NB4 (cell line): ENCODE measurements at regions not wholly inside any gene's neighbourhood (a gene's known extent, or its start where the extent isn't known, plus 50 kb on each side); places are given as distances from the start of the nearest gene placed in this dataset.
"Not testable (repeated sequence)": the region's sequence is repeated elsewhere in the genome, so short reads cannot be mapped to it uniquely, and the experiment has no call there.

Experiments
- MYC ChIP-seq: IDR thresholded peaks from 2 replicates; pipeline ENCODE4 v1.6.1; 2011; ENCODE audit warnings: low read depth, low read length
- POLR2A ChIP-seq: IDR thresholded peaks from 2 replicates; pipeline ENCODE4 v1.6.1; 2011; ENCODE audit warnings: mild to moderate bottlenecking; ENCODE audit not compliant: insufficient read length; ENCODE audit errors: extremely low read depth
- TF ChIP-seq, protein P1 (sequence below): IDR thresholded peaks from one replicate; pipeline ENCODE4 v1.5.1; 2012; ENCODE audit warnings: low read depth, low read length
- TF ChIP-seq, protein P2 (sequence below): IDR thresholded peaks from 2 replicates; pipeline ENCODE4 v1.6.1; 2011; ENCODE audit warnings: low read depth, low read length

DNA sequence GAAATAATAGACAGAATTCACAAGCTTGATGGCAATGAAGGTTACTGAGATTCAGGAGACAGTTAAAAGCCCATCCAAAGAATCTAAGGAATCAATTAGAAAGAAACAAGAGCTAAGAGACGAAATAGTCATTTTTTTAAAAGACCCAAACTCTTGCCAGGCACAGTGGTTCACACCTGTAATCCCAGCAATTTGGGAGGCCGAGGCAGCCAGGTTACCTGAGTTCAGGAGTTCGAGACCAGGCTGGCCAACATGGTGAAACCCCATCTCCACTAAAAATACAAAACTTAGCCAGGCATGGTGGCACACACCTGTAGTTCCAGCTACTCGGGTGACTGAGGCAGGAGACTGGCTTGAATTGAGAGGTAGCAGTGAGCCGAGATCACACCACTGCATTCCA lies 647.2 kb upstream of the TPTE start:
- TF ChIP-seq, protein P1, sequence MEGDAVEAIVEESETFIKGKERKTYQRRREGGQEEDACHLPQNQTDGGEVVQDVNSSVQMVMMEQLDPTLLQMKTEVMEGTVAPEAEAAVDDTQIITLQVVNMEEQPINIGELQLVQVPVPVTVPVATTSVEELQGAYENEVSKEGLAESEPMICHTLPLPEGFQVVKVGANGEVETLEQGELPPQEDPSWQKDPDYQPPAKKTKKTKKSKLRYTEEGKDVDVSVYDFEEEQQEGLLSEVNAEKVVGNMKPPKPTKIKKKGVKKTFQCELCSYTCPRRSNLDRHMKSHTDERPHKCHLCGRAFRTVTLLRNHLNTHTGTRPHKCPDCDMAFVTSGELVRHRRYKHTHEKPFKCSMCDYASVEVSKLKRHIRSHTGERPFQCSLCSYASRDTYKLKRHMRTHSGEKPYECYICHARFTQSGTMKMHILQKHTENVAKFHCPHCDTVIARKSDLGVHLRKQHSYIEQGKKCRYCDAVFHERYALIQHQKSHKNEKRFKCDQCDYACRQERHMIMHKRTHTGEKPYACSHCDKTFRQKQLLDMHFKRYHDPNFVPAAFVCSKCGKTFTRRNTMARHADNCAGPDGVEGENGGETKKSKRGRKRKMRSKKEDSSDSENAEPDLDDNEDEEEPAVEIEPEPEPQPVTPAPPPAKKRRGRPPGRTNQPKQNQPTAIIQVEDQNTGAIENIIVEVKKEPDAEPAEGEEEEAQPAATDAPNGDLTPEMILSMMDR, result not testable (repeated sequence)
- TF ChIP-seq POLR2A, MYC: not testable (repeated sequence)
- TF ChIP-seq, protein P2, sequence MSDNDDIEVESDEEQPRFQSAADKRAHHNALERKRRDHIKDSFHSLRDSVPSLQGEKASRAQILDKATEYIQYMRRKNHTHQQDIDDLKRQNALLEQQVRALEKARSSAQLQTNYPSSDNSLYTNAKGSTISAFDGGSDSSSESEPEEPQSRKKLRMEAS, result not testable (repeated sequence)
